D721Med (cell line): ENCODE measurements at regions not wholly inside any gene's neighbourhood (a gene's known extent, or its start where the extent isn't known, plus 50 kb on each side); places are given as distances from the start of the nearest gene placed in this dataset.

Source experiments
- DNase-seq: peaks from one replicate; pipeline ENCODE4 v3.0.0; 2011; ENCODE audit warnings: low spot score; ENCODE audit not compliant: insufficient read length
- FAIRE-seq: peaks from 2 replicates; lab custom pipeline; 2011; peaks lifted over from hg19 to GRCh38; lab: Jason Lieb, UNC
- CTCF ChIP-seq: IDR thresholded peaks from 2 replicates; pipeline ENCODE4 v1.5.1; 2012; ENCODE audit warnings: mild to moderate bottlenecking, control low read depth; ENCODE audit not compliant: insufficient read depth; ENCODE audit errors: missing control alignments

GRCh38 chr10:29050081-29050480 lies 238.8 kb upstream of the LYZL1 start:
- DNase-seq, result no peak
- TF ChIP-seq CTCF, result no peak
- FAIRE-seq, result no peak

- DNase-seq (no peak), FAIRE-seq (no peak)
These were observed 233.8 kb upstream of the LYZL1 start for GRCh38 chr10:29055101-29055500.

GRCh38 chr10:29056729-29057128 lies 232.1 kb upstream of the LYZL1 start:
- FAIRE-seq, result no peak
- DNase-seq, result no peak
- no peak for TF ChIP-seq CTCF

More at GRCh38 chr10:29055101-29055500, 233.8 kb upstream of the LYZL1 start:
- no peak for TF ChIP-seq CTCF

GRCh38 chr10:29057822-29058331 lies 231.0 kb upstream of the LYZL1 start:
- FAIRE-seq (no peak), DNase-seq (no peak)
- TF ChIP-seq CTCF, result no peak

- no peak for FAIRE-seq
- TF ChIP-seq CTCF, result no peak
- no peak for DNase-seq
These were observed 224.8 kb upstream of the LYZL1 start for GRCh38 chr10:29063806-29064644.

- no peak for FAIRE-seq
- no peak for DNase-seq
- TF ChIP-seq CTCF, result no peak
These were observed 224.2 kb upstream of the LYZL1 start for GRCh38 chr10:29064680-29065079.

- no peak for TF ChIP-seq CTCF
- DNase-seq (no peak), FAIRE-seq (no peak)
These were observed 221.7 kb upstream of the LYZL1 start for GRCh38 chr10:29067161-29067560.
